ENCODE measurements at regions not wholly inside any gene's neighbourhood (a gene's known extent, or its start where the extent isn't known, plus 50 kb on each side); places are given as distances from the start of the nearest gene placed in this dataset.

DNA sequence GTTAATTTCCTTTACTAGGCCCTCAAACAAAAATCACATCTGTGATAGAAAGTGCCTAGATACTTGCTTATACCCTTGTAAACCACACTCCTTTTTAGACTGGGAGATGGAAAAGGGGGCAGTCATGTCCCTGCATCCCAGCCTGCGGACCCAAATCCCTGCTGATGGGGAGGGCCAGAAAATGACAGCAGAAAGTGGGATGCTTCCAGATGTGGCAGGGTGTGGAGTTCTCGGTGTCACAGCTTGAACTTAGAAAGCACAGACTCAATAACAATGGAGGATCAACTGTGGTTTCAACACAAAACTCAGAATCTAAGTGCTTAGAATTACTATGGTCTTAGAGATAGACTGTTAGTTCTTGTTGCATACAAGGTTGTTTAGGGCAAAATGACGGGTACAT, 95.6 kb upstream of the F3 start:
- no peak for DNase-seq

DNA sequence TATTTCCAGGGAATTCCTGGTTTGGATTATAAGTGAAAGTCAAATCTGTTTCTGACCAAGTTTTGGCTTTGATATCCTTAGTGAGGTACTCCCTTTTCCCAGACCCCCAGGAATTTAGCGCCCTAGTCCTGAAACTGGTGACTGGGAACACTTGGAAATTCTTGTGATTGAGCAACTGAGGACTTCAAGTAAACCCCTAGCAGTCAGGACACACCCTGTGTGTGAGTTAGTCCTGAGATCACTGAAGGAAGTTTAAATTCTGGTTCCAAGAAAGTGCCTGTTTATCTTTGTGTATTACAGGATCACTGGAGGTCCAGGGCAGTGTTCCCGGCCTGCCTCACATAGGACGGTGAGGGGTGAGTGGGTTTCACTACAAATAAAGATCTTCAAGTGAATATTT, 95.1 kb upstream of the F3 start:
- DNase-seq = no peak

DNA sequence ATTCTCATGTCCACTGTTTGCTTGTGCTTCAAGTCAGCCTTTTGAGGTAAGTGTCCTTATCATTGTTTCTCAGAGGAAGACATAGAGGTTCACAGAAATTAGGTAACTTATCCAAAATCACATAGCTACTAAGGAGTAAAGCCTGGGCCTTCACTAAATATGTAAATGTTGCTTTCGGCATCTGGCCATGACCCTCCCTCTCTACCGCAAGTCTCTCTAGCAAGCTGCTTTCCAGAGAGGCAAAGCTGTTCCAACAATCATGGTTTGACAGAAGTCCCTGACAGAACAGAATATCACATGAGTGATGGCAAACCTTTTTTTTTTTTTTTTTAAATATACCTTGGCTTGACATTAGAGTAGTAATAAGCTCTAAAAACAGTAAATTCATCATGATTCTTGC, 94.5 kb upstream of the F3 start:
- DNase-seq = no peak

DNA sequence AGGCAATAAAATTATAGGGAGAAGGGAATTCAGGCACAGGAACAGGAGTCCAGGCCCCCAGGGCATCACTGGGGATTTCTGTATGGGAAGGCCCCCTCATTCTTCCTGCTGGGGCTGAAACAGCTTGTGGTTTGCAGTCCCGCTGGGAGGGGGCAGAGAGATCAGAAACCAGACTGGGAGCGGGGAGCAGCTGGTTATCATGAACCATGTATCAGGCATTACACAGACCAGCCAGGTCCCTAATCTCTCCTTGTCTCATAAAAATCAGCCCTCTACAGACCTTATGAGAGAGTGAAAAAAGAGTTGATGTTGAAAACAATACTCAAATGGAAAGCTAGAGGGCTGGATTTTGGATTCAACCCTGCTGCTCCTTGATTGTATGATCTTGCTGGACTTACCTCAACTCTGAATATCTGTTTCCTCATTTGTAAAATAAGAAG, 93.4 kb upstream of the F3 start:
- DNase-seq = no peak

DNA sequence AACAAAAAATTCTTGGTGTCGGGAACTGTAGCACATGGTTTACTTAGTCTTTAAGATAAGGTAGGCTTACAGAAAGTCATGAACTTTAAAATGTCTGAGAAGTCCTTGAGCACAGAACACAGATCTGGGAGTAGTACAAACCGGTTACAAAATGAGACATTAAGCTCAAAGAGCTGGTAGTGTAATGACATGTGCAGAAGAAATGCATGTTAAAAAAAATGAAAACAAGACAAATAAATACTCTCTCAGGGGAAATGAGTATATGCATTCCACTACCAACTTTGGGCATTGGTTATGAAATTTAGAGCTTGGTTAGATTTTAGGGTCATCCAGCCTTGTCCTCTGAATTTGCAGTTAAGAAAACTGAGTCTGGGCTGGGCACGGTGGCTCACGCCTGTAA, 91.5 kb upstream of the F3 start:
- no peak for DNase-seq

DNA sequence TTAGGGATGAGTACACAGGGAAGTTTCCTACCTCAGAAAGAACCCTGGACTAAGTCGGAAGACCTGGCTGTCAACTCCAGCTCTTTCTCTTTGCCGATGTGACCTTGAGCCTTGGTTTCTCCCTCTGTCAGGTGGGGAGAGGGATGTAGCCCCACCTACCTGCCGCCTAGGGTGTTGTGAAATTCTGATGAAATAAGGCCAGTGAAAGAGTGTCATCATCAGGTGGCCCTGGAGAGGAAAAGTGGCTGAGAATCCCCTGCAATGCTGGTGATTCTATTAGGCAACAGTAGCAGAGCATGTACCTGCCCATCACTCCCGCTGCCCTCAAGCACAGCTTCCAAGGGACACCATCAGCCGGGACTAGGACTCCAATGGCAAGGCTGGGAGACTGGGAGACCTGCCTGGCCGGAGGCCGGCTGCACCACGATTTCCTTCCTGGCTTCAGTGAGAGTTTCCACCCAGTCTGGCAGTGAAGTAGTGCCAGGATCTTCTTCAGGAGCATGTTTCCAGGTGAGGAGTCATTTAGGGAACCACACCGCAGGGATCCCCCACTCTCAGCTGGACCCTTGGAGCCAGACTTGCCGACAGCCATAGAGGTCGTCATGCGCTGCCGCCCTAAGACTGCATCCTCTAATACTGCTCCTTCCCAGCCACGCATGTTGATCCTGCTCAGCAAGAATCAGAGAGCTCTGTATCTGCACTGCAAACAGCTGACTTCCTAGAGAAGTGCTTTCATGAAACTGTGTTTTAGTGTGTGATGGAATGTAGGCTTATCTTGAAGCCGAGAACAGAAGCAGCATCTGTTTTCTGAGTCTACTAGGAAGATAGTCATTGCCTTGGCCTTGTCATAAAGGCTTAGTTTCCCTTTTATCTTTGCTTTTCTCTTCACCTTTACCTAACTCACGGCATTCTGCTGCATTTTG, 88.0 kb upstream of the F3 start:
- DNase-seq = no peak

DNA sequence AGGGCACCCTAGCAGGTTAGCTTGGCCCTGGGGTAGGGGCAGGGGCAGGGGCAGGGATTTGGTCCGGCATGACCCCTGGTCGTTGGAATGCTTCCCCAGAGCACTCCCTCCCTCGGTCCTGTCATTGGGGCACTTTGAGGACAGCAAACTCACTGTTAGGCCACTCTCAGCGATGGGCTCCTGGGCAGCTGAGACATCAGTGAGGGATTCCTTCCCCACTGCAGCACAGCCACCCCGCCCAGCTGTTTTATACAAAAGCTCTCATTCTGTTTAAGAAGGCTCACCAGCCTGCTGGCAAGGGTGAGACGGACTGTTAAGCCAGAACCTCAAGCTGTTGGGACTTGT, 86.9 kb upstream of the F3 start:
- no peak for DNase-seq

DNA sequence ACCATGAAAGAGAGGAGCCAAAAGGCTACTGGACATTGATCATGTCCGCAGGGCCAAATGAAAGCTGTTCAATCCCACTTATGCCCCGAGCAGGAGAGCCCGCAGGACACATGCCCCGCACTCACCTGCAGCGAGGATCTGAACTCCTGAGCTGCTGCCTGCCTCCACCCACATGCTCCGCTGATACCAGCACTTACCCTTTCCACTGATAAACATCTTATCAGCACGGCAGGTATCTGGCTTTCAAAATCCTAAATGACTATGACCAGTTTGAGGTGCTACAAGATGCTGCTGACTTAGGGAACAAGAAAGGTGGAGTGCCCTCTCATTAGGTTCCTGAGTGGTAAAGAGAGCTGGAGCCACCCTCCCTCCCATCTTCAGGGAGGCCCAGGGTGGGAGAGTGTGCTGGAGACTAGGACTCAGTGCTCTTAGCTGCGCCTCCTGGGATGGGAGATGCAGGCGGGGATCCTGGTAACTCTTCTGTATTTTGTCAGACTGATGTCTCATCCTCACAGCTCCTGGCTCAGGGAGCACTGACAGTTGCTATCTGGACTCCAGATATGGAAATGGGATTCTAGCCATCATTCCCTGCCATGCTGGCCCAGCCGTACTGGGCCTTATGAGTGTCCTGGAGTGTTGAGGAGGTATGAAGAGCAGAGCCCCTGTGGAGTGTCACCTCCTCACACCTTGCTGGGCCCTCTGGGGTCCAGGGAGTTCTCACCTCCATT, 86.4 kb upstream of the F3 start:
- DNase-seq = no peak

DNA sequence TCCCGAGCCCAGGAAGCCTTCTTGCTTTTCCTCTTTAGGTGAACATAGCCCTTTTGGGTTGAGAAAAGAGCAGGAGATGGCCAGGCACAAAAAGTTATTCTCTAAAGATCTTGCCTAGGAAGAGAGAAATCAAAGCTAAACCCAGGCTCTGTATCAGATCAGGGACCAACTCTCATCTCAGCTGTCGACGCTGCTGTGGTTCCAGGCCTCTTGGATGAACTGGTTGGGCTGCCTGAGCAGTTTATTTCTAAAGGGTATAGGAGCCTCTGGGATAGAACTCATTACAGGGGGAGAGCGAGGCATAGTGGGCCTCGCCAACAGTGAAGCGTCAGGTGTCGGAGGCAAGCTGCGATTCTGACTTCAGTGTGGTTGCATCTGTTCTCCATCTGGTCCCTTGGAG, 82.6 kb upstream of the F3 start:
- DNase-seq = no peak

DNA sequence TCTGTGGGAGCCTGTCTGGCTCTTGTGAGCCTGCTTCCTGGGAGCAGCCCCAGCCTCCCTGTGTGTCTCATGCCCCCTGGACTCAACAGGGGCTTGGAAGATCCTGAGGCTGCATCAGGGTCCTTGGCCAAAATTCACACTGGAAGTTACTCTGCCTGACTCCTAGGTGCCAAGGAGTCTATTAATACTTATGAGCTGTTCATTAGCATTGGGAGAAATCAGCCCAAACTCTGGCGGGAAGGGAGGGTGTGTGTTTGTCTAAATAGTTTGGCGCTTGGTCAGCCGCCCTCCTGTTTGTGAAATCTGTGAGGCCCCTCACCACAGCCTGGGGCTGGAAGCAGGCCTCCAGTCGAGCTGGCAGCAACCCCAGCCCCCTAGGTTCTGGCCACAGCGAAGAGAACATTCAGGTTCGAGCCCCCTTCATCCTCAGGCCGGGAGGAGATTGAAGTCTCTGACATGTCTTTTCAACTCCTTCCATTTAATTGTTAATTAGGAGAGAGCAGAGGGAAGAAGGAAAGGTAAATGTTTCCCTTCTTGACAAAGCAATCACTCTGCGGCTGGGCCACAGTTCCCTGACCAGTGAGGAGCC, 82.1 kb upstream of the F3 start:
- no peak for DNase-seq

DNA sequence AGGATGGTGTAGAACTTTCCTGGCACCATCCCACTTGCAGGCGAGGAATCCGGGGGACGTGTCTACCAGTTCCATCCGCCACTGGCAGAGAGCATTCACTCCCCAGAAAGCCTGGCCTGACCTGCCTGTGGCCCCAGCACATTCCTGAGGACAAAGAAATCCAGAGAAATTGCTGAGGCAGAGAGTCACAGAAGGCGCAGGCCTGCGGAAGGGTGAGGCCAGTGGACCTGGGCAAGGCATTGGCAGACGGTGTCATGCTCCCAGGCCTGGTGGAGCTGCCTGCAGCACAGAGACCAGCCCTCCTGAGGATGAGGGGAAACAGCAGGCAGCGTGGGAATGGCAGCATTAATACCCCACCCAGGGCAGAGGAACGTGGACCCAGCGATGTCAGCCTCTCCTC, 81.2 kb upstream of the F3 start:
- no peak for DNase-seq

DNA sequence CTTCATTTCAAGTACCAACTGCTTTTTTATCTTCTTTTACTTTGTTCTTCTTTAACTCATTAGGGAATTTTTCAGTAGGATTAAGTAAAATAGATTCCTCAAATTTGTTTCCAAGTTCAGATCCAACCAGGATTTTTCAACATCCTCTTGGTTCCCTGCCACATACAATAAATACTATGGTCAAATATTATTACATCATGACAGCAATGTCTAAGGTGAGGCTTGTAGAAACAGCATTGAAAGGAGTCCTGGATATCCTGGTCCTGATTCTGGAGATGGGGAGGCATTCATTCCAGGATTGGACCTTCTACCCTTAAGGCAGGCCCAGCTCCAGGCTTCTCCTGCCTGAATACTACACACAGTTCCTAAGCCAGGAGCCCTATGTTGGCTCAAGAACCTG, 80.2 kb upstream of the F3 start:
- no peak for DNase-seq

DNA sequence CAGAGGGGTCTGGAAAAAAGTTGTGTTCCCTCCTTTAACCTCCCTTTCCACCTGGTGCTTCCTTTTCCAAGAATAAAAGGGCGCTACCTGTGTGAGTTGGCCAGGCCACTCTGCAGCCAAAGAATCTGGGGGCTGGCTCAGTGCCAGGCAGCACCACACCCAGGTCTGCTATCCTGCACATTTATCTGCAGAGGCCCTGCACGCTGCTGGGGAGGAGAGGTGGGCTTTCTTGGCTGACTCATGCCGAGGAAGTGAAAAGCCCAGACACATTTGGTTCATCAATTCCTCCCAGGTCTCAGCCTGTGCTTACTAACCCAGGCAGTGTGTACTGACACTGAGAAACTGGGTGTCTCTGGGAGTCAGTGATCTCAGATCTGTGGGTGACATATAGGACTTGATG, 79.8 kb upstream of the F3 start:
- no peak for DNase-seq

DNA sequence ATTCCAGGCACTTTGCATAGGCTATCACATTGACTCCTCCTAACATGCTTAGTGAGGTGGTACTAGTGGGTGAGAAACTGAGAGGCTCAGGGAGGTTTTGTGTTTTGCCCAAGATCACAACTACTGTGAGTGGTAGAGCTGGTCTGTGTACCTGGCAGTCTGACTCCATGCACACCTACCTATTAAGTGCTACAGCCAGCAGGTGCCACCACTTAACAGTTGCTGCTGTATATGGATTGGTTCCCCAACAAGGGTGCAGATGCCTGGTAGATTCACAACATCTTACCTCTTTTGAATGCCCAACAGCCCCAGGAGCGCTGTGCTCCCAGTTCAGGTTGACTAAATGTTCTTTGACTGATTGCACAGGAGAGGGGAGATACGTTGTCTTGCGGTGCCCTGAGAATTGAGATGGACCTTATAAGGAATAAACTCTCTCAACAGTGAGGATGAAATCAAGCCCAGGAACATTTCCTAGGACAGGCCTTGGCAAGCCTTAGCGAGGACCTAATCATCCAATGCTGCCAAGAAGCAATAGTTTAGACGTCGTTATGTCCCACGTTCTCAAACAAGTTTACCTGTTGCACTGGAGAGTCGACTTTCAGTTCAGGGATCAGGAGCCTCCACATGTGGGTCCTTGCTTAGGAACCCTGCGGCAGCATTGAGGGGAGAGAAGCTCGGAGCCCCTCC, 78.9 kb upstream of the F3 start:
- DNase-seq = no peak

DNA sequence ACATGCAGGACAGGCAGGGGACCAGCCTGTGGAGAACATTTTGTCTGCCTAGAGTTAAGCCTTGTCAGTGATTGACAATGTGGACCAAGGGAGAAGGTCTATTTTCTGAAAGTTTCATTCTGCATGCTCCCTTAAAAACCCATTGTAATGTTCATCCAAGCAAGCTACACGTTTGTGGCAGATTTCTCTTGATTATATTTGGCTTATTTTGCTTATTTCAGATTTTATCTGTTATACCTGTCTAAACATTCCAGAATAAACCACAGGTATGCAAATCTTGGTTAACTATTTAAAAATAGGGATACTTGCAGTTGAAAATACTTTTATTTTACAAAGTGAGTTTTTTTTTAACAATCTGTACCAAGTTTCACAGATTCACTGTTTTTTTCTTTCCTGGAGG, 78.2 kb upstream of the F3 start:
- DNase-seq = no peak

DNA sequence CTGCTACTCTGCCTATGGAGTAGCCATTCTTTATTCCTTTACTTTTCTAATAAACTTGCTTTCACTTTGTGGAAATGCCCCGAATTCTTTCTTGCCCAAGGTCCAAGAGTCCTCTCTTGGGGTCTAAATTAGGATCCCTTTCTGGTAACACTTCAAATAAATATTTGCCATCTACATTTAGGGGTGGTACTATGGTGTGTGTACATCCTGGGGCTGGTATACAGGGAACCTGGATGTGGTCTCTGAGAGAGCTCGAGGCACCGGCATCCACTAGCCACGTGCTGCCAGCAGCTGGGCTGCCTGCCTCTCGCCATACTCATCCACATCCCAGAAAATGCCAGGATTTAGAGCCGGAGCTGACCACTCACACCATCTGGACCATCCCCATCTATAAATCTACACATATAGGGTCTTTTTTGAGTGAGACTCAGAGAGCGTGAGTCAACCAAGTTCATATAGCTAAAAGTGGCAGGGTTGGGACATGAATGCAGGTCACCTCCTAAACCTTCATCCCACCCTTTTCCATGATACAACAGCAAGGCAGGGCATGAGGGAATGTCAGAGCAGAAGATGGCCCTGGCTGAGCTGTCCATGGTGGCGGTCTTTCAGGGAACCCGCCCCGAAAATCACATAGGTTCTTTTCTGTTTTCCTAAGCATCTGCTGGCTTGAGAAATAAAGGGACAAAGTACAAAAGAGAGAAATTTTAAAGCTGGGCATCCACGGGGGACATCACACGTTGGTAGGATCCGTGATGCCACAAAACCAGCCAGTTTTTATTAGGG, 76.6 kb upstream of the F3 start:
- DNase-seq = no peak

DNA sequence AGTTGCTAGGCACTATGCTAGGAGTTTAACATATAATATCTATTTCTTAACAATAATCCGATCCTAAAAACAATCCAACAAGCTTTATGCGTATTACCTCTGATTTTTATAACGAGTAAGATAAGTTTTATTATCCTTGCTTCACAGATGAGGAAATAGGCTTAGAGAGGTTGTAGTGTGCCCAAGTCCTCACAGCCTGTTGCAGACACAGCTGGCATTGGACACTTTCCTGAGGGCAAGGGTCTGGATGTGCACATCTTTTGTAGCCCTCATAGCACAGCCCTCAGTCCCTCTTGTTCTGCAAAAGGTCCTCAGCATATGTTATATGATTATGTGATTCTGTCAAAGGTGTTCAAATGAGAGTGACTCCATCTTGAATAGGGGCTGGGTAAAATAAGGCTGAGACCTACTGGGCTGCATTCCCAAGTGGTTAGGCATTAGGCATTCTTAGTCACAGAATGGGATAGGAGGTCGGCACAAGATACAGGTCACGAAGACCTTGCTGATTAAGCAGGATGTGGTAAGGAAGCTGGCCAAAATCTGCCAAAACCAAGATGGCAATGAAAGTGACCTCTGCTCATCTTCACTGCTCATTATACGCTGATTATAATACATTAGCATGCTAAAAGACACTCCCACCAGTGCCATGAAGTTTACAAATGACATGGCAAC, 75.7 kb upstream of the F3 start:
- DNase-seq = no peak

DNA sequence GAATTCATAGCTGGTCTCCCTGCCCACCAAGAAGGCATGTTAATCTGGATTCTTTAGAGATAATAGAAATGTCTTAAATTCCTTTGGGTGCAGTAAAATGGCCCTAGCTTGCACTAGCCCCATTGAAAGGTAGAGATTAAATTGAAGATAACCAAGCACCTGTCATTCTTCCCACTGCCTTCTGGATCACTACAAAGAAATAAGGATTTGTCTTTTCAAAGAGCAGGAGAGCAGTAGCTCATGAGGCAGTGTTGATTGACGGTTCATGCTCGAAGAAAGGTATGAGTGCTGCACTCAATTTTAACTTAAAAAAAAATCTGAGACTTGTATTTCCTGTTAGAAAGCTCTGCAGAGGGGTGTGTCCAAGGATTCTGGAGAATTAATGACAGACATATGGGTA, 74.9 kb upstream of the F3 start:
- no peak for DNase-seq

DNA sequence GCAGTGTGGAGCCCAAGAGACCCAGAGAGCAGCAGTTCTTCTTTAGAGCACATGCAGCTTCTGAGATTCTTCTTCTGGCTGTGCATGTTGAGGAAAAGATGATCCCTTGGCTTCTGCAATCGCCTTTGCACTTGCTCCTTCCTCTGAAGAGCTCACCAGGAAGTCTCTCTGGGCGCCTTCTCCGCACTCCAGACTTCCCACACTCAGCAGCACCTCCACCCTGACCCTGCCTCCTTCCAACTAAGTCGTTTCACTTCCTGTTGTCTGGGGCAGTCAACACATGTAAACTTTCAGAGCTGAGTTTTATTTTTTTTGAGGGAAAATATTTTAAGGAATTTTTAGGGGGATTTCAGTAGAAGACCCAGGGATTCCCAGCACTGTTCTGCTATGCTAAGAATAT, 73.4 kb upstream of the F3 start:
- DNase-seq = no peak

DNA sequence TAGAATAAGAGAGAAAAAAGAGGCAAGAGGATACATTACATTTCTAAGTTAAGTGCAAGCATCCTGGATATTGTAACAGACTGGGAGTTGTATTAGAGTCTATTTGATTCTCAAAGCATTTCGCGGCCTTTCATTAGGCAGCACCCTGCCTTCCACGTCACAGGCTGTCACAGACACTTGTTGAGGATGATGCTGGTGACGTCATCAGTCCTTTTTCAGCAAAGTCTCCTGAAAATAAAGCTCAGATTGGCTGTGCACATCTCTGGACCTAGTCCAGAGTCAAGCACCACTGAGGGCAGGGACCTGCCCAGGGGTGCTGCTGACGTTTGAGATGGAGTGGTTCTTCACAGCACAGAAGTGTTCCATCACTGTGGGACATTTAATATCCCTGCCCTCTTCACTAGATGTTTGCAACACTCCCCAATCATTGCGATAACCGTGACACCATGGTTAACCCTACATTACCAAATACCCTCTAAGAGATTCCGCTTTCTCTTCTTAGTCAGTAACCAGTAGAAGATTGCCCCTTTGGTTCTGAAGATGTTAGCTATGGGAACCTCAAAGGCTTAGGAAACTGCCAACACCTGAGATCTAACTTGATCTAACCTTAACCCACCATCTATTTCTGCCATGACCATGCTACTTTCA, 72.7 kb upstream of the F3 start:
- no peak for DNase-seq

DNA sequence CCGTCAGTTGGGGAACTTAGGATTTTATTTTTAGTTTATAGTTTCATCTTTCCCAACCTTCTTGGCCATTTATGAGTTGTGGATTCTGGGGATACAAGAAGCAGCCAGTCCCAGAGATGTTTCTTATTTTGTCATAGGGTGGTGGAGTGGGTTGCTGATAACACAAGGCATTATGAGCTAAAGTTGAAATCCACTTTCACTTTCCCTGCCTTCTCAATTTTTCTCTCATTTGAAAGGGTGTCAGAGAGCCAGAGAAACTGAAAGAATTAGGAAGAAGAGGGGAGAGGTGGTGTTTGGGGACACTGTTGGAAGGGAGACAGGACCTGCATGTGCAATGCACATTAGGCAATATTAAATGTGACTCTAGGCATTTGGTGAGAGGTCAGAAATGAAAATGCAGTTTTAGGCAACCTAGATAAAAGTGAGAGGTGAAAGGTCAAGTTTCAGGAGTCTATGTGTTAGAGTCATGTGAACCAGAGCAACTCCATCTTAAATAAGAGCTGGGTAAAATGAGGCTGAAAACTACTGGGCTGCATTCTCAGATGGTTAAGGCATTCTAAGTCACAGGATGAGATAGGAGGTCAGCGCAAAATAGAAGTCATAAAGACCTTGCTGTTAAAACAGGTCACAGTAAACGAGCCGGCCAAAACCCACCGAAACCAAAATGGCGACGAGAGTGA, 71.1 kb upstream of the F3 start:
- DNase-seq = no peak
